PC-3 (cell line): ENCODE measurements at regions not wholly inside any gene's neighbourhood (a gene's known extent, or its start where the extent isn't known, plus 50 kb on each side); places are given as distances from the start of the nearest gene placed in this dataset.

Experiments
- ATAC-seq: fragments of 200-7000 bp; cut with Tn5 transposase; 2 replicates; pipeline ENCODE4 v1.9.1; 2020; ENCODE audit warnings: mild to moderate bottlenecking, moderate library complexity
- BruUV-seq: library from RNA; stranded (reverse); fragments of 400-500 nt; replicated peaks from 2 replicates; lab custom pipeline; 2021; lab: Mats Ljungman, UMichigan
- CTCF ChIA-PET: fragments of 300-600 bp; sonication (Branson Sonifier 250); formaldehyde crosslinking; loops from one replicate; lab custom pipeline; 2022; ENCODE audit warnings: antibody characterized with exemption; lab: Charles Lee
- POLR2A ChIA-PET: fragments of 300-600 bp; sonication (Branson Sonifier 250); formaldehyde crosslinking; loops from one replicate; lab custom pipeline; 2022; ENCODE audit warnings: antibody characterized with exemption; ENCODE audit not compliant: unreplicated experiment; lab: Charles Lee
- DNase-seq: peaks from one replicate; pipeline ENCODE4 v3.0.0-alpha.2; 2015
- H2AFZ ChIP-seq: fragments of 300-600 bp; sonication (generic); 2 replicates; pipeline ENCODE4 v1.6.0; 2016; ENCODE audit warnings: antibody characterized with exemption, low read length
- H3F3A ChIP-seq: fragments of 300-600 bp; sonication (generic); one replicate; pipeline ENCODE4 v1.6.0; 2017; ENCODE audit warnings: antibody characterized with exemption, low read length, control low read depth, mild to moderate bottlenecking; ENCODE audit not compliant: unreplicated experiment
- H3K27ac ChIP-seq: fragments of 300-600 bp; sonication (generic); 2 replicates; pipeline ENCODE4 v1.5.1; 2016; ENCODE audit warnings: mild to moderate bottlenecking, low read length
- H3K27me3 ChIP-seq: fragments of 300-600 bp; sonication (generic); 2 replicates; pipeline ENCODE4 v1.6.1; 2016; ENCODE audit warnings: low read length, mixed read lengths
- H3K36me3 ChIP-seq: fragments of 300-600 bp; sonication (generic); 2 replicates; pipeline ENCODE4 v1.6.1; 2016; ENCODE audit warnings: low read depth, mixed run types, low read length, mixed read lengths
- H3K4me1 ChIP-seq: fragments of 300-600 bp; sonication (generic); 2 replicates; pipeline ENCODE4 v1.5.1; 2016; ENCODE audit warnings: low read length; ENCODE audit not compliant: insufficient read depth
- H3K4me2 ChIP-seq: fragments of 300-600 bp; sonication (generic); 2 replicates; pipeline ENCODE4 v1.6.0; 2016; ENCODE audit warnings: low read length
- H3K4me3 ChIP-seq: fragments of 300-600 bp; sonication (generic); 2 replicates; pipeline ENCODE4 v1.5.1; 2016; ENCODE audit warnings: mild to moderate bottlenecking, low read length, mixed read lengths
- H3K79me2 ChIP-seq: fragments of 300-600 bp; sonication (generic); 2 replicates; pipeline ENCODE4 v1.6.1; 2017; ENCODE audit warnings: low read length, mixed read lengths
- H3K9ac ChIP-seq: fragments of 300-600 bp; sonication (generic); 2 replicates; pipeline ENCODE4 v1.6.0; 2016; ENCODE audit warnings: mild to moderate bottlenecking, low read length
- H3K9me2 ChIP-seq: fragments of 300-600 bp; sonication (generic); replicated peaks from 2 replicates; pipeline ENCODE4 v1.6.1; 2016; ENCODE audit warnings: mixed run types, low read length, mixed read lengths
- H3K9me3 ChIP-seq: fragments of 300-600 bp; sonication (generic); 2 replicates; pipeline ENCODE4 v1.6.1; 2016; ENCODE audit warnings: low read length, mixed read lengths
- H4K20me1 ChIP-seq: fragments of 300-600 bp; sonication (generic); 2 replicates; pipeline ENCODE4 v1.6.1; 2016; ENCODE audit warnings: low read length, mixed read lengths
- EZH2 ChIP-seq: fragments of 300-600 bp; sonication (generic); IDR thresholded peaks from one replicate; pipeline ENCODE4 v1.6.1; 2017; ENCODE audit warnings: antibody characterized with exemption, mild to moderate bottlenecking, low read length; ENCODE audit not compliant: unreplicated experiment
- EZH2phosphoT487 ChIP-seq: fragments of 300-600 bp; sonication (generic); IDR thresholded peaks from 2 replicates; pipeline ENCODE4 v1.6.1; 2018; ENCODE audit warnings: mild to moderate bottlenecking, antibody characterized with exemption, low read length, borderline replicate concordance
- intact Hi-C: fragments of 100-400 bp; cut with micrococcal nuclease; formaldehyde crosslinking; loops from 2 replicates; pipeline ENCODE4 v1.9.0; 2023
- TF ChIP-seq, protein P1 (sequence below): fragments of 300-600 bp; sonication (generic); conservative IDR thresholded peaks from 2 replicates; pipeline ENCODE4 v1.5.1; 2017; ENCODE audit warnings: antibody characterized with exemption, low read depth, mild to moderate bottlenecking, low read length

DNA sequence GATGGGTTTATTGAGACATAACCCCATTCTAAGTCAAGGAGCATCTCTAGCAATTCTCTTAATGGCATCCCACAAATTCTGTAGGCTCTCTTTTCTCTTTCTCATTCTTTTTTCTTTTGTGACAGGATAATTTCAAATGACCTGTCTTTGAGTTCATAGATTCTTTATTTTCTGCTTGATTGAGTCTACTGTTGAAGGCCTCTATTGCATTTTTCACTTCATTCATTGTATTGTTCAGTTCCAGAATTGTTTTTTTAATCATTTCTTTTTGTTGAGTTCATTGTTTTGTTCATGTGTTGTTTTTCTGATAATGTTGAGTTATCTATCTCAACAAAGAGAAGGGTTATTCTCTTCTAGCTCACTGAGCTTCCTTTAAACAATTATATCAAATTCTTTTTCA is 144.7 kb upstream of the IL12B start:
- no peak for DNase-seq
- peaks cover 5% of the 10 kb centered on the region for H3K4me1 ChIP-seq
- no peaks in the 10 kb centered on the region for H3K36me3 ChIP-seq
- ChIA-PET POLR2A (no interaction called here), CTCF (interaction anchor here (0.6 kb wide), 1 partner anchor 141 kb away, joined by 3 read pairs; no protein-coding TSS in a partner anchor)
- H3K4me2 ChIP-seq, result no peak overlapping the region
- TF ChIP-seq, protein P1, sequence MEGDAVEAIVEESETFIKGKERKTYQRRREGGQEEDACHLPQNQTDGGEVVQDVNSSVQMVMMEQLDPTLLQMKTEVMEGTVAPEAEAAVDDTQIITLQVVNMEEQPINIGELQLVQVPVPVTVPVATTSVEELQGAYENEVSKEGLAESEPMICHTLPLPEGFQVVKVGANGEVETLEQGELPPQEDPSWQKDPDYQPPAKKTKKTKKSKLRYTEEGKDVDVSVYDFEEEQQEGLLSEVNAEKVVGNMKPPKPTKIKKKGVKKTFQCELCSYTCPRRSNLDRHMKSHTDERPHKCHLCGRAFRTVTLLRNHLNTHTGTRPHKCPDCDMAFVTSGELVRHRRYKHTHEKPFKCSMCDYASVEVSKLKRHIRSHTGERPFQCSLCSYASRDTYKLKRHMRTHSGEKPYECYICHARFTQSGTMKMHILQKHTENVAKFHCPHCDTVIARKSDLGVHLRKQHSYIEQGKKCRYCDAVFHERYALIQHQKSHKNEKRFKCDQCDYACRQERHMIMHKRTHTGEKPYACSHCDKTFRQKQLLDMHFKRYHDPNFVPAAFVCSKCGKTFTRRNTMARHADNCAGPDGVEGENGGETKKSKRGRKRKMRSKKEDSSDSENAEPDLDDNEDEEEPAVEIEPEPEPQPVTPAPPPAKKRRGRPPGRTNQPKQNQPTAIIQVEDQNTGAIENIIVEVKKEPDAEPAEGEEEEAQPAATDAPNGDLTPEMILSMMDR, result no peak
- TF ChIP-seq EZH2 (no peak), EZH2phosphoT487 (no peak)
- no peaks in the 10 kb centered on the region for H3K27me3 ChIP-seq
- no peaks in the 10 kb centered on the region for H3K9me2 ChIP-seq
- H4K20me1 ChIP-seq, result no peaks in the 10 kb centered on the region
- 0 out of 2 replicates have a peak, but pooled peaks cover 5% of the 10 kb centered on the region for H3K9me3 ChIP-seq
- H3K79me2 ChIP-seq, result no peaks in the 10 kb centered on the region
- intact Hi-C loops, result no loop called here
- H3K4me3 ChIP-seq, result no peak overlapping the region
- no peaks in the 10 kb centered on the region for H3F3A ChIP-seq
- no peak overlapping the region for H2AFZ ChIP-seq
- BruUV-seq, result no TSS peak
- ATAC-seq, result no peak
- H3K9ac ChIP-seq, result no peak overlapping the region
- no peak overlapping the region for H3K27ac ChIP-seq

DNA sequence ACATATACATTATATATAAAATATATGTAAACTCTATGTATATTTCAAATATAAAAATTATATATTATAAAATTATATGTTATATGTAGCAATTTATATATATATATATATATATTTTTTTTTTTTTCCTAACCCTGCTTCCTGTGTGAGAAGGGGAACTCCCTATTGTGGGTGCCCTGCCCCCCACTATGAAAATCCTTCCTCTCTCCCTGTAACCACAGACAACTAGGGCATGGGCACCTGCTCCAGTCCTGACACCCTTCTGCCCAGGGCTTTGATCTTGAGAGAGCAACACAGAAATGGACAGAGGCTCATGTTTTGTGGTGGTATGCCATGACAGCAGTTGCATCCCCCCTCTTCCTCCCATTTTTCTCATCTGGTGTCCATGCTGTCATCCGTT is 148.7 kb upstream of the IL12B start:
- H4K20me1 ChIP-seq, result no peaks in the 10 kb centered on the region
- BruUV-seq, result no TSS peak
- H3K36me3 ChIP-seq, result no peaks in the 10 kb centered on the region
- ChIA-PET POLR2A (no interaction called here), CTCF (no interaction called here)
- H3K4me1 ChIP-seq, result no peaks in the 10 kb centered on the region
- H3K9ac ChIP-seq, result no peak overlapping the region
- H3K9me2 ChIP-seq, result no peaks in the 10 kb centered on the region
- ATAC-seq (no peak), DNase-seq (no peak)
- no peak overlapping the region for H3K4me3 ChIP-seq
- TF ChIP-seq EZH2 (no peak), EZH2phosphoT487 (no peak)
- TF ChIP-seq, protein P1, result no peak
- H3K27me3 ChIP-seq, result no peaks in the 10 kb centered on the region
- H3K79me2 ChIP-seq, result no peaks in the 10 kb centered on the region
- 0 out of 2 replicates have a peak, but pooled peaks cover 5% of the 10 kb centered on the region for H3K9me3 ChIP-seq
- no peaks in the 10 kb centered on the region for H3F3A ChIP-seq
- no peak overlapping the region for H3K27ac ChIP-seq
- intact Hi-C loops, result no loop called here
- no peak overlapping the region for H3K4me2 ChIP-seq
- H2AFZ ChIP-seq, result no peak overlapping the region

DNA sequence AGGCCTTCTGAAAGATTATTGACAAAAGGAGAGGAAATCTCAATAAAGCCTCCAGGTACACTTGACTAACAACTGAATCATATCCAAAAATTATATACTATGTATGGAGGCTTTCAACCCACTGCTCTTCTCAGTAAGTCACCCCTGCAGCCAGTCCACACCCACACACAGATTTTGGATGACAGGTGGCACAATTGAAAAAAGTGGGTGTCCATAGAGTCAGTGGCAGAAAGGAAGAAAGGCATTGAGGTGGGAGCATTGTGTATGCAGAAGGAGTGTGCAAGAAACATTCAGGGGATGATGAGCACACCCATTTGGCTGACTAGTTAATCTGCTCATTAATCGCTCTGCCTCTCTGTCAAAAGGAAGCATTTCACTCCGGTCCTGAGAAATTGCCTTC is 150.6 kb upstream of the IL12B start:
- ChIA-PET CTCF (no interaction called here), POLR2A (no interaction called here)
- intact Hi-C loops, result no loop called here
- H3K36me3 ChIP-seq, result no peaks in the 10 kb centered on the region
- no peak overlapping the region for H2AFZ ChIP-seq
- no peak overlapping the region for H3K9ac ChIP-seq
- H4K20me1 ChIP-seq, result no peaks in the 10 kb centered on the region
- DNase-seq (no peak), ATAC-seq (no peak)
- no peaks in the 10 kb centered on the region for H3K9me2 ChIP-seq
- H3K4me1 ChIP-seq, result no peaks in the 10 kb centered on the region
- no peaks in the 10 kb centered on the region for H3K27me3 ChIP-seq
- TF ChIP-seq EZH2phosphoT487 (no peak), EZH2 (no peak)
- TF ChIP-seq, protein P1, result no peak
- no peaks in the 10 kb centered on the region for H3F3A ChIP-seq
- no peaks in the 10 kb centered on the region for H3K9me3 ChIP-seq
- H3K4me2 ChIP-seq, result no peak overlapping the region
- H3K27ac ChIP-seq, result no peak overlapping the region
- no peaks in the 10 kb centered on the region for H3K79me2 ChIP-seq
- H3K4me3 ChIP-seq, result no peak overlapping the region
- BruUV-seq, result no TSS peak
